Activated T-helper 1 cell treated with anti-CD3 and anti-CD28 coated beads, Interleukin-12 subunit alpha, Interleukin-12 subunit beta, Interleukin-2, Interleukin-4 antibody, amounts not matched to agents 30 ng/mL and 10 ng/mL and 1 ng/mL, durations not matched to agents 14 hours and 24 hours and 36 hours (primary cell): ENCODE measurements at regions not wholly inside any gene's neighbourhood (a gene's known extent, or its start where the extent isn't known, plus 50 kb on each side); places are given as distances from the start of the nearest gene placed in this dataset.

Source experiments
- DNase-seq: peaks from one replicate; pipeline ENCODE4 v3.0.0; 2021; ENCODE audit warnings: low spot score
- H3K27ac Mint-ChIP-seq: one replicate; pipeline ENCODE4 v1.8.0; 2021; ENCODE audit warnings: mild to moderate bottlenecking, mixed read lengths
- H3K27me3 Mint-ChIP-seq: one replicate; pipeline ENCODE4 v1.8.0; 2022; ENCODE audit warnings: mild to moderate bottlenecking, moderate library complexity, mixed read lengths; ENCODE audit not compliant: insufficient read depth
- H3K36me3 Mint-ChIP-seq: one replicate; pipeline ENCODE4 v1.8.0; 2021; ENCODE audit warnings: low read depth, mixed read lengths
- H3K4me1 Mint-ChIP-seq: one replicate; pipeline ENCODE4 v1.8.0; 2021; ENCODE audit warnings: low read depth, mixed read lengths
- H3K4me3 Mint-ChIP-seq: one replicate; pipeline ENCODE4 v1.8.0; 2021; ENCODE audit warnings: mild to moderate bottlenecking, moderate library complexity, mixed read lengths
- H3K9me3 Mint-ChIP-seq: one replicate; pipeline ENCODE4 v1.8.0; 2021; ENCODE audit warnings: mixed read lengths
- intact Hi-C: fragments of 100-400 bp; cut with micrococcal nuclease; formaldehyde crosslinking; loops from one replicate; pipeline ENCODE4 v1.15.1; 2024

DNA sequence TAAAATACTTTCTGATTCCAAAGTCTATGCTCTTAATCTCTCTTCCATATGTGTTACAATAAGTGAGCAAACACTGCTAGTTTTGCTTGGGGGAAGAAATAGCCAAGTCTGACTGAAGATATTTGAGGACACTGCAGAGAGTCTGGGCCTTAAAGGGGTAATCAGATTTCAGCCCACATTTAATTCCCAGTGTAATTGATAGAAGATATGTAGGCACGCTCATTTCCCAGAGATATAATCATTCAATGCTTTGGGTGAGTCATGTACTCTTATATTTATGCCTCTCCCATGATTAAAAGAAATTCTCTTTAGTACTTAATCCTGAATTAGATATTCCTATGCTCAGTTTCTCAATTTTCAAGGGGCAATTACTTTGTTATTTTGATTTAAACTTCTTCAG lies 178.1 kb upstream of the POM121L12 start:
- H3K4me1 Mint-ChIP-seq, result no peaks in the 10 kb centered on the region
- no peak for DNase-seq
- H3K4me3 Mint-ChIP-seq, result no peak overlapping the region
- peaks cover 13% of the 10 kb centered on the region for H3K9me3 Mint-ChIP-seq
- H3K27me3 Mint-ChIP-seq, result no peaks in the 10 kb centered on the region
- intact Hi-C loops, result no loop called here
- no peaks in the 10 kb centered on the region for H3K36me3 Mint-ChIP-seq
- H3K27ac Mint-ChIP-seq, result no peak overlapping the region

DNA sequence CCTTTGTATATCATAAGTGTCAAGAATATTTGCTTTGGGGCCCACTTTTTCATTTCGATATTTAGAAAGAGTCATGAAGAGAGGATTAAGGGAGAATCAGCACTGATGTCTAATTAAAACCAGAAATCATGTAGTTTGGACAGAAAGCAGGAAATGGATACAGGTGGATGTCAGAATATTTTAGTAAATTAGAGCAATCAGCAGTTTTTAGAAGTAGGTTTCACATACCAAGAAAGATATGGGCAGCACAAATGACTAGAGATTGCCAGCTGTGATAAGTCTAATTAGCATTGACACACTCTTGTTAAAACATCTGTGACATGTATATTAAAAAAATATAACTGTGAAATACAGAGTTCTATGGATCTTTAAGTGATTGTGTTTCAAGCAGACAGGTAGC lies 180.8 kb upstream of the POM121L12 start:
- no peaks in the 10 kb centered on the region for H3K4me1 Mint-ChIP-seq
- H3K9me3 Mint-ChIP-seq, result peaks cover 10% of the 10 kb centered on the region
- no peaks in the 10 kb centered on the region for H3K36me3 Mint-ChIP-seq
- no peak for DNase-seq
- no peak overlapping the region for H3K27ac Mint-ChIP-seq
- no peak overlapping the region for H3K4me3 Mint-ChIP-seq
- intact Hi-C loops, result no loop called here
- no peaks in the 10 kb centered on the region for H3K27me3 Mint-ChIP-seq

DNA sequence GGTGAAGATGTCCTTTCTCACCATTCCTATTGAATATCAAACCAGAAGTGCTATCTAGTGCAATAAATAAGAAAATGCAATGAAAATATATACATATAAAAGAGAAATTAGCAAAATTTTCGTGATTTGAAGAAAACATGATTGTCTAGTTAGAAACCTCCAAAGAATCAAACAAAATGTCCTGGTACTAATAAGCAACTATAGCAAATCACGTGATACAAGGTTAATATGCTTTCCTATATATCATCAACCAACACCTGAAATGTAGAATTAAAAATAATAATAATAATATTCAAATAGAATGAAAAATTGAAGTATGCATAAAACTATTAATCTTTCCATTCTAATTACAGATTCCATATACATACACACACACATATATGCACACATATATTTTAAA lies 183.9 kb upstream of the POM121L12 start:
- Mint-ChIP-seq H3K9me3 (no peaks in the 10 kb centered on the region), H3K27me3 (no peaks in the 10 kb centered on the region), H3K4me3 (no peak overlapping the region), H3K27ac (no peak overlapping the region), H3K36me3 (no peaks in the 10 kb centered on the region), H3K4me1 (no peaks in the 10 kb centered on the region)
- intact Hi-C loops, result no loop called here
- DNase-seq, result no peak

DNA sequence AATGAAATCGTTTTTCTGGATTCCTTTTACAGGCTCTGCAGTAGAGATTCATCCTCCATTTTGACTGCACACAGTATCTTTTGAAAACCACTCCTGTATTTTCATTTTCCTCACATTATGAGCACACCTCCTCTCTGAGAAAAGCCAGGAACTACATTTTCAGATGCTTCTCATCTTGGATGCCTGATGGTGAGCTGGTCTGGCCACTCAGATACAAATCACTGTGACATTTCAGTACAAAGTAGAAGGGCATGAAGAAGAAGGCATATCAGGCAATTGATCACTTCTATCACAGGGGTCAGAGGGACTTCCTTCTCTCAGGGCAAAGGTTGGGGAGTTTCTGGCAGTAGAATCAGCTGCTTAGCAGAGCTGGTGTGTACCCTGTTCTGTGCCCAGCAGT lies 192.0 kb upstream of the POM121L12 start:
- Mint-ChIP-seq H3K27me3 (no peaks in the 10 kb centered on the region), H3K36me3 (no peaks in the 10 kb centered on the region), H3K27ac (no peak overlapping the region), H3K4me3 (no peak overlapping the region), H3K9me3 (peaks cover 14% of the 10 kb centered on the region), H3K4me1 (no peaks in the 10 kb centered on the region)
- no peak for DNase-seq
- intact Hi-C loops, result no loop called here

GRCh38 chr7:52842202-52842900 lies 193.1 kb upstream of the POM121L12 start:
- Mint-ChIP-seq H3K36me3 (no peaks in the 10 kb centered on the region), H3K4me1 (no peaks in the 10 kb centered on the region), H3K4me3 (no peak overlapping the region), H3K27me3 (no peaks in the 10 kb centered on the region), H3K27ac (no peak overlapping the region), H3K9me3 (peaks cover 24% of the 10 kb centered on the region)
- intact Hi-C loops, result no loop called here
- DNase-seq, result no peak

GRCh38 chr7:52838981-52839411 lies 196.4 kb upstream of the POM121L12 start:
- no peaks in the 10 kb centered on the region for H3K36me3 Mint-ChIP-seq
- no peaks in the 10 kb centered on the region for H3K4me1 Mint-ChIP-seq
- no peak for DNase-seq
- peaks cover 25% of the 10 kb centered on the region for H3K9me3 Mint-ChIP-seq
- intact Hi-C loops, result no loop called here
- H3K4me3 Mint-ChIP-seq, result no peak overlapping the region
- H3K27me3 Mint-ChIP-seq, result no peaks in the 10 kb centered on the region
- H3K27ac Mint-ChIP-seq, result no peak overlapping the region

- no peak for DNase-seq
- Mint-ChIP-seq H3K4me1 (no peaks in the 10 kb centered on the region), H3K4me3 (no peak overlapping the region), H3K36me3 (no peaks in the 10 kb centered on the region), H3K27me3 (no peaks in the 10 kb centered on the region), H3K9me3 (peaks cover 30% of the 10 kb centered on the region), H3K27ac (no peak overlapping the region)
- intact Hi-C loops, result no loop called here
These were observed 204.1 kb upstream of the POM121L12 start for GRCh38 chr7:52831321-52831720.

- no peak for DNase-seq
- Mint-ChIP-seq H3K27ac (no peak overlapping the region), H3K36me3 (no peaks in the 10 kb centered on the region), H3K4me1 (no peaks in the 10 kb centered on the region), H3K9me3 (peaks cover 31% of the 10 kb centered on the region), H3K27me3 (no peaks in the 10 kb centered on the region), H3K4me3 (no peak overlapping the region)
- intact Hi-C loops, result no loop called here
These were observed 204.6 kb upstream of the POM121L12 start for GRCh38 chr7:52830801-52831200.

GRCh38 chr7:52826515-52827265 lies 208.7 kb upstream of the POM121L12 start:
- Mint-ChIP-seq H3K9me3 (peaks cover 43% of the 10 kb centered on the region), H3K36me3 (no peaks in the 10 kb centered on the region), H3K27ac (no peak overlapping the region), H3K4me1 (no peaks in the 10 kb centered on the region), H3K4me3 (no peak overlapping the region), H3K27me3 (no peaks in the 10 kb centered on the region)
- intact Hi-C loops, result no loop called here
- DNase-seq, result no peak

GRCh38 chr7:52825611-52826010 lies 209.8 kb upstream of the POM121L12 start:
- no peak for DNase-seq
- no peaks in the 10 kb centered on the region for H3K4me1 Mint-ChIP-seq

GRCh38 chr7:52811537-52811936 lies 223.9 kb upstream of the POM121L12 start:
- Mint-ChIP-seq H3K9me3 (peaks cover 21% of the 10 kb centered on the region), H3K27me3 (no peaks in the 10 kb centered on the region), H3K36me3 (no peaks in the 10 kb centered on the region), H3K4me1 (no peaks in the 10 kb centered on the region), H3K4me3 (no peak overlapping the region), H3K27ac (no peak overlapping the region)
- no peak for DNase-seq
- intact Hi-C loops, result no loop called here

More at GRCh38 chr7:52825611-52826010, 209.8 kb upstream of the POM121L12 start:
- Mint-ChIP-seq H3K27me3 (no peaks in the 10 kb centered on the region), H3K27ac (no peak overlapping the region), H3K36me3 (no peaks in the 10 kb centered on the region), H3K9me3 (peaks cover 43% of the 10 kb centered on the region), H3K4me3 (no peak overlapping the region)
- intact Hi-C loops, result no loop called here

DNA sequence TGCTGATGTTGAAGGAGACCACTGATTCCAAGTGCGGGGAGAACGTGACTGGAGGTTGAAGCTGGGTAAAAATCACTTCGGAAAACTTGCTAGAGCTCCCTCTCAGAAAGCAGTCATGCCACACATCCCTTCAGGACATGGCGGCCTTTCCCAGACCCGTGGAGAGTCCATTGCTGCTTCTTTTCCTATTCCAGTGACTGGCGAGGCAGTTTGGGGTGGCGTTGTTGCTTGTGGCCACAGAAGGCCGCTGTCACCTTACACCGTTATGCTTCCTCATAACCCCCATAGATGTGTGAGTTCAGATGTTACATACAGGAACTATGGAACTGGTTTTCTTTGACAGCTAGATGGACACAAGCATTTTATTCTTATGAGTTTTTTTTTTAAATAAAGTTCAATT lies 235.6 kb upstream of the POM121L12 start:
- Mint-ChIP-seq H3K9me3 (peaks cover 42% of the 10 kb centered on the region), H3K4me1 (no peaks in the 10 kb centered on the region), H3K27me3 (no peaks in the 10 kb centered on the region), H3K36me3 (no peaks in the 10 kb centered on the region), H3K4me3 (no peak overlapping the region), H3K27ac (no peak overlapping the region)
- DNase-seq, result no peak
- intact Hi-C loops, result no loop called here

DNA sequence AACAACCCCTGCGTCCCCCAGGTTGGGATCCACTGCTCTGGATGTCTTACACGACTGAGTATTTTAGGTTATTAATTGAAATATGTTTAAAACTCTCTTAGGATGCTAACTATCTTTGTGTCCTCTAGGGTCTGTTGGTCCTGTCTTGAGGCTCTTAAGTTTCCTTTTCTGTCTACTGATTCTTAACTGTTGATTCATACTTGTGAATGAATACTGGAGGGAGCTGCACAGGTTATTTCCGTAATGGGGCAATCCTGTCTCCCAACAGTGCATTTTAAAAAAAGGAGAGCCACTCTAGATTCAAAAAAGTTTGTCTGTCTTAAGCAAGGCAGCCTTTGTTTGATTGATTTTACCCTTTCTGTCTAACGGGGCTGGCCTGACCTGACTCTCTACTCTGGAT lies 237.6 kb upstream of the POM121L12 start:
- Mint-ChIP-seq H3K4me1 (no peaks in the 10 kb centered on the region), H3K4me3 (no peak overlapping the region), H3K27ac (no peak overlapping the region), H3K36me3 (no peaks in the 10 kb centered on the region), H3K27me3 (no peaks in the 10 kb centered on the region), H3K9me3 (peaks cover 31% of the 10 kb centered on the region)
- intact Hi-C loops, result no loop called here
- no peak for DNase-seq
